K562 (cell line): ENCODE measurements at regions not wholly inside any gene's neighbourhood (a gene's known extent, or its start where the extent isn't known, plus 50 kb on each side); places are given as distances from the start of the nearest gene placed in this dataset.
A peak's percentile ranks its signal among the peaks of the same experiment; 100 is the strongest.

Source experiments
- ASH1L ChIP-seq: fragments of 450-650 bp; IDR thresholded peaks from 2 replicates; pipeline ENCODE4 v1.6.1; 2018; ENCODE audit warnings: borderline replicate concordance, mild to moderate bottlenecking, low read depth; ENCODE audit not compliant: partially characterized antibody
- BHLHE40 ChIP-seq: IDR thresholded peaks from 2 replicates; pipeline ENCODE4 v1.6.1; 2011; ENCODE audit warnings: low read length, improper control_type of control experiment
- CBFA2T2 ChIP-seq: fragments of 450-650 bp; conservative IDR thresholded peaks from 2 replicates; pipeline ENCODE4 v1.6.1; 2017; ENCODE audit warnings: mild to moderate bottlenecking
- FIP1L1 ChIP-seq: fragments of 200-400 bp; formaldehyde crosslinking; IDR thresholded peaks from 2 replicates; pipeline ENCODE4 v1.6.1; 2018; ENCODE audit warnings: mild to moderate bottlenecking, low read depth, low read length; ENCODE audit not compliant: poor library complexity, severe bottlenecking
- FOXA3 ChIP-seq, 2 experiments: fragments of 450-650 bp in 1 of 2; sonication (generic) in 1 of 2; formaldehyde crosslinking; IDR thresholded peaks in 1 of 2; conservative IDR thresholded peaks in 1 of 2; 2 replicates each; pipeline versions ENCODE4 v1.4.0 to v1.8.0; 2020 to 2022; ENCODE audit warnings: mild to moderate bottlenecking in 2 of 2, missing genetic modification reagents in 1 of 2
- SMARCA4 ChIP-seq: fragments of 450-650 bp; IDR thresholded peaks from 2 replicates; pipeline ENCODE4 v1.6.1; 2016
- TARDBP ChIP-seq: fragments of 450-650 bp; IDR thresholded peaks from 2 replicates; pipeline ENCODE4 v1.6.1; 2016
- TEAD4 ChIP-seq, 2 experiments: sonication (generic) in 1 of 2; formaldehyde crosslinking in 1 of 2; IDR thresholded peaks; 2 replicates each; pipeline versions ENCODE4 v1.6.1 to v1.8.0; 2012 to 2022; ENCODE audit warnings: borderline replicate concordance in 1 of 2, inconsistent platforms in 1 of 2, low read length in 1 of 2, mild to moderate bottlenecking in 1 of 2, missing genetic modification reagents in 1 of 2
- ZBTB8A ChIP-seq: fragments of 450-650 bp; IDR thresholded peaks from 2 replicates; pipeline ENCODE4 v1.6.1; 2018; ENCODE audit warnings: mild to moderate bottlenecking, moderate library complexity; ENCODE audit not compliant: partially characterized antibody
- TF ChIP-seq, protein P1 (sequence below): fragments of 450-650 bp; IDR thresholded peaks from 2 replicates; pipeline ENCODE4 v1.6.1; 2016; ENCODE audit warnings: mild to moderate bottlenecking, moderate library complexity
- TF ChIP-seq, protein P2 (sequence below): fragments of 450-650 bp; formaldehyde crosslinking; conservative IDR thresholded peaks from 2 replicates; pipeline ENCODE4 v1.4.0; 2022; ENCODE audit warnings: mild to moderate bottlenecking, missing genetic modification characterization
- TF ChIP-seq, protein P3 (sequence below): fragments of 450-650 bp; IDR thresholded peaks from 2 replicates; pipeline ENCODE4 v1.6.1; 2016; ENCODE audit warnings: borderline replicate concordance

DNA sequence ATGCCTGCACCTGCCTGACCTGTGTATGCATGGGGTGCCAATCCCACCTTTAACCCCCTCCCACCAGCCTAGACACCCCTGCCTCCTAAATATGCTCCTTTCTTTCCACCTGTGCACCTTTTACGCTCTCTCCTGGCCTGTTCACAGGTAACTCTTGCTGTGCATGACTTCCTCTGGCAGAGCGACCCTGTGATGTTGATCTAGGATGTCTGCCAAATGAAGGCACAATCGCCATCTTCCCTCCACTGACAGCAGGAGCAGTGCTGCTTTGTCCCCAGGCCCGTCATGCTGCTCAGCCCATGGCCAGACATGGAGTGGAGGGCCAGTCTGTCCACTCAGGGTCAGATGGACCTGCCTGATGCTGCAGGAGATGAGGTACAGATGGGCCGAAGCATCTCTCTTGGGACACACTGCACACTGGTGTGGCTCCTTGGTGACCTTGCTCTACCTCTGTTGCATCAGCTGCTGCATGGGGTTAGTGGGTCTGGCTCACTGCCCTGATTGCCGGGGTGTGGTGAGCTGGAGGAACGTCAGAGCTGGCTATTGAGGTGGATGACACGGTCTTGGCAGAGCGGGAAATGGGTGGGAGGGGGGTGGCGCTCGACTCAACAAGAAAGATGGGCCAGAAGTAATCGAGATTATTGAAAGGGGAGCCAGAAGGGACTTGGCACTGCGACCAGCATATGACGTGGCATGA, 101.7 kb upstream of the PITX1 start (continued):
- TF ChIP-seq, protein P1, sequence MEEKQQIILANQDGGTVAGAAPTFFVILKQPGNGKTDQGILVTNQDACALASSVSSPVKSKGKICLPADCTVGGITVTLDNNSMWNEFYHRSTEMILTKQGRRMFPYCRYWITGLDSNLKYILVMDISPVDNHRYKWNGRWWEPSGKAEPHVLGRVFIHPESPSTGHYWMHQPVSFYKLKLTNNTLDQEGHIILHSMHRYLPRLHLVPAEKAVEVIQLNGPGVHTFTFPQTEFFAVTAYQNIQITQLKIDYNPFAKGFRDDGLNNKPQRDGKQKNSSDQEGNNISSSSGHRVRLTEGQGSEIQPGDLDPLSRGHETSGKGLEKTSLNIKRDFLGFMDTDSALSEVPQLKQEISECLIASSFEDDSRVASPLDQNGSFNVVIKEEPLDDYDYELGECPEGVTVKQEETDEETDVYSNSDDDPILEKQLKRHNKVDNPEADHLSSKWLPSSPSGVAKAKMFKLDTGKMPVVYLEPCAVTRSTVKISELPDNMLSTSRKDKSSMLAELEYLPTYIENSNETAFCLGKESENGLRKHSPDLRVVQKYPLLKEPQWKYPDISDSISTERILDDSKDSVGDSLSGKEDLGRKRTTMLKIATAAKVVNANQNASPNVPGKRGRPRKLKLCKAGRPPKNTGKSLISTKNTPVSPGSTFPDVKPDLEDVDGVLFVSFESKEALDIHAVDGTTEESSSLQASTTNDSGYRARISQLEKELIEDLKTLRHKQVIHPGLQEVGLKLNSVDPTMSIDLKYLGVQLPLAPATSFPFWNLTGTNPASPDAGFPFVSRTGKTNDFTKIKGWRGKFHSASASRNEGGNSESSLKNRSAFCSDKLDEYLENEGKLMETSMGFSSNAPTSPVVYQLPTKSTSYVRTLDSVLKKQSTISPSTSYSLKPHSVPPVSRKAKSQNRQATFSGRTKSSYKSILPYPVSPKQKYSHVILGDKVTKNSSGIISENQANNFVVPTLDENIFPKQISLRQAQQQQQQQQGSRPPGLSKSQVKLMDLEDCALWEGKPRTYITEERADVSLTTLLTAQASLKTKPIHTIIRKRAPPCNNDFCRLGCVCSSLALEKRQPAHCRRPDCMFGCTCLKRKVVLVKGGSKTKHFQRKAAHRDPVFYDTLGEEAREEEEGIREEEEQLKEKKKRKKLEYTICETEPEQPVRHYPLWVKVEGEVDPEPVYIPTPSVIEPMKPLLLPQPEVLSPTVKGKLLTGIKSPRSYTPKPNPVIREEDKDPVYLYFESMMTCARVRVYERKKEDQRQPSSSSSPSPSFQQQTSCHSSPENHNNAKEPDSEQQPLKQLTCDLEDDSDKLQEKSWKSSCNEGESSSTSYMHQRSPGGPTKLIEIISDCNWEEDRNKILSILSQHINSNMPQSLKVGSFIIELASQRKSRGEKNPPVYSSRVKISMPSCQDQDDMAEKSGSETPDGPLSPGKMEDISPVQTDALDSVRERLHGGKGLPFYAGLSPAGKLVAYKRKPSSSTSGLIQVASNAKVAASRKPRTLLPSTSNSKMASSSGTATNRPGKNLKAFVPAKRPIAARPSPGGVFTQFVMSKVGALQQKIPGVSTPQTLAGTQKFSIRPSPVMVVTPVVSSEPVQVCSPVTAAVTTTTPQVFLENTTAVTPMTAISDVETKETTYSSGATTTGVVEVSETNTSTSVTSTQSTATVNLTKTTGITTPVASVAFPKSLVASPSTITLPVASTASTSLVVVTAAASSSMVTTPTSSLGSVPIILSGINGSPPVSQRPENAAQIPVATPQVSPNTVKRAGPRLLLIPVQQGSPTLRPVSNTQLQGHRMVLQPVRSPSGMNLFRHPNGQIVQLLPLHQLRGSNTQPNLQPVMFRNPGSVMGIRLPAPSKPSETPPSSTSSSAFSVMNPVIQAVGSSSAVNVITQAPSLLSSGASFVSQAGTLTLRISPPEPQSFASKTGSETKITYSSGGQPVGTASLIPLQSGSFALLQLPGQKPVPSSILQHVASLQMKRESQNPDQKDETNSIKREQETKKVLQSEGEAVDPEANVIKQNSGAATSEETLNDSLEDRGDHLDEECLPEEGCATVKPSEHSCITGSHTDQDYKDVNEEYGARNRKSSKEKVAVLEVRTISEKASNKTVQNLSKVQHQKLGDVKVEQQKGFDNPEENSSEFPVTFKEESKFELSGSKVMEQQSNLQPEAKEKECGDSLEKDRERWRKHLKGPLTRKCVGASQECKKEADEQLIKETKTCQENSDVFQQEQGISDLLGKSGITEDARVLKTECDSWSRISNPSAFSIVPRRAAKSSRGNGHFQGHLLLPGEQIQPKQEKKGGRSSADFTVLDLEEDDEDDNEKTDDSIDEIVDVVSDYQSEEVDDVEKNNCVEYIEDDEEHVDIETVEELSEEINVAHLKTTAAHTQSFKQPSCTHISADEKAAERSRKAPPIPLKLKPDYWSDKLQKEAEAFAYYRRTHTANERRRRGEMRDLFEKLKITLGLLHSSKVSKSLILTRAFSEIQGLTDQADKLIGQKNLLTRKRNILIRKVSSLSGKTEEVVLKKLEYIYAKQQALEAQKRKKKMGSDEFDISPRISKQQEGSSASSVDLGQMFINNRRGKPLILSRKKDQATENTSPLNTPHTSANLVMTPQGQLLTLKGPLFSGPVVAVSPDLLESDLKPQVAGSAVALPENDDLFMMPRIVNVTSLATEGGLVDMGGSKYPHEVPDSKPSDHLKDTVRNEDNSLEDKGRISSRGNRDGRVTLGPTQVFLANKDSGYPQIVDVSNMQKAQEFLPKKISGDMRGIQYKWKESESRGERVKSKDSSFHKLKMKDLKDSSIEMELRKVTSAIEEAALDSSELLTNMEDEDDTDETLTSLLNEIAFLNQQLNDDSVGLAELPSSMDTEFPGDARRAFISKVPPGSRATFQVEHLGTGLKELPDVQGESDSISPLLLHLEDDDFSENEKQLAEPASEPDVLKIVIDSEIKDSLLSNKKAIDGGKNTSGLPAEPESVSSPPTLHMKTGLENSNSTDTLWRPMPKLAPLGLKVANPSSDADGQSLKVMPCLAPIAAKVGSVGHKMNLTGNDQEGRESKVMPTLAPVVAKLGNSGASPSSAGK = peak; percentile 43; the same call in 1 of the 2 replicates
- peak; percentile 49 for TF ChIP-seq TEAD4 (IDR thresholded peaks at IDR 0.05; ENCODE audit: low read length)
- TF ChIP-seq TEAD4 (CRISPR knock-in tag; IDR thresholded peaks at IDR 0.05; ENCODE audit: borderline replicate concordance) = no peak
- peak; percentile 48 for TF ChIP-seq BHLHE40
- peak in 1 of 2 experiments; percentile 78; a peak in 1 of 4 replicates for TF ChIP-seq FOXA3 (CRISPR knock-in tag; conservative IDR thresholded peaks at IDR 0.05 in 1 of 2, IDR thresholded peaks at IDR 0.05 in 1 of 2)
- TF ChIP-seq FIP1L1 = no peak
- TF ChIP-seq, protein P2, sequence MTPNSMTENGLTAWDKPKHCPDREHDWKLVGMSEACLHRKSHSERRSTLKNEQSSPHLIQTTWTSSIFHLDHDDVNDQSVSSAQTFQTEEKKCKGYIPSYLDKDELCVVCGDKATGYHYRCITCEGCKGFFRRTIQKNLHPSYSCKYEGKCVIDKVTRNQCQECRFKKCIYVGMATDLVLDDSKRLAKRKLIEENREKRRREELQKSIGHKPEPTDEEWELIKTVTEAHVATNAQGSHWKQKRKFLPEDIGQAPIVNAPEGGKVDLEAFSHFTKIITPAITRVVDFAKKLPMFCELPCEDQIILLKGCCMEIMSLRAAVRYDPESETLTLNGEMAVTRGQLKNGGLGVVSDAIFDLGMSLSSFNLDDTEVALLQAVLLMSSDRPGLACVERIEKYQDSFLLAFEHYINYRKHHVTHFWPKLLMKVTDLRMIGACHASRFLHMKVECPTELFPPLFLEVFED (CRISPR knock-in tag) = no peak
- TF ChIP-seq ZBTB8A = no peak
- TF ChIP-seq, protein P3, sequence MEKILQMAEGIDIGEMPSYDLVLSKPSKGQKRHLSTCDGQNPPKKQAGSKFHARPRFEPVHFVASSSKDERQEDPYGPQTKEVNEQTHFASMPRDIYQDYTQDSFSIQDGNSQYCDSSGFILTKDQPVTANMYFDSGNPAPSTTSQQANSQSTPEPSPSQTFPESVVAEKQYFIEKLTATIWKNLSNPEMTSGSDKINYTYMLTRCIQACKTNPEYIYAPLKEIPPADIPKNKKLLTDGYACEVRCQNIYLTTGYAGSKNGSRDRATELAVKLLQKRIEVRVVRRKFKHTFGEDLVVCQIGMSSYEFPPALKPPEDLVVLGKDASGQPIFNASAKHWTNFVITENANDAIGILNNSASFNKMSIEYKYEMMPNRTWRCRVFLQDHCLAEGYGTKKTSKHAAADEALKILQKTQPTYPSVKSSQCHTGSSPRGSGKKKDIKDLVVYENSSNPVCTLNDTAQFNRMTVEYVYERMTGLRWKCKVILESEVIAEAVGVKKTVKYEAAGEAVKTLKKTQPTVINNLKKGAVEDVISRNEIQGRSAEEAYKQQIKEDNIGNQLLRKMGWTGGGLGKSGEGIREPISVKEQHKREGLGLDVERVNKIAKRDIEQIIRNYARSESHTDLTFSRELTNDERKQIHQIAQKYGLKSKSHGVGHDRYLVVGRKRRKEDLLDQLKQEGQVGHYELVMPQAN = no peak
- TF ChIP-seq CBFA2T2 = 0 out of 2 replicates have a peak, but pooled peaks have one; percentile 18
- TF ChIP-seq ASH1L = no peak
- TF ChIP-seq TARDBP = no peak
- TF ChIP-seq SMARCA4 = peak; percentile 33; the same call in 1 of the 2 replicates
